Calu3 (cell line): ENCODE measurements at regions not wholly inside any gene's neighbourhood (a gene's known extent, or its start where the extent isn't known, plus 50 kb on each side); places are given as distances from the start of the nearest gene placed in this dataset.

Experiments used
- BruUV-seq: library from RNA; stranded (reverse); fragments of 400-500 nt; replicated peaks from 2 replicates; lab custom pipeline; 2021; lab: Mats Ljungman, UMichigan
- CTCF ChIA-PET: fragments of 300-600 bp; sonication (Branson Sonifier 250); formaldehyde crosslinking; loops from one replicate; lab custom pipeline; 2022; ENCODE audit warnings: antibody characterized with exemption; lab: Charles Lee
- DNase-seq: peaks from one replicate; pipeline ENCODE4 v3.0.0; 2022
- H3K27ac Mint-ChIP-seq: one replicate; pipeline ENCODE4 v1.8.0; 2022; ENCODE audit warnings: mixed read lengths; ENCODE audit not compliant: unreplicated experiment
- H3K27me3 Mint-ChIP-seq: one replicate; pipeline ENCODE4 v1.8.0; 2022; ENCODE audit warnings: mixed read lengths; ENCODE audit not compliant: unreplicated experiment
- H3K36me3 Mint-ChIP-seq: one replicate; pipeline ENCODE4 v1.8.0; 2022; ENCODE audit warnings: mild to moderate bottlenecking, moderate library complexity, mixed read lengths; ENCODE audit not compliant: insufficient read depth, unreplicated experiment
- H3K4me1 Mint-ChIP-seq: one replicate; pipeline ENCODE4 v1.8.0; 2022; ENCODE audit warnings: mild to moderate bottlenecking, low read depth, mixed read lengths; ENCODE audit not compliant: unreplicated experiment
- H3K4me3 Mint-ChIP-seq: one replicate; pipeline ENCODE4 v1.8.0; 2022; ENCODE audit warnings: mild to moderate bottlenecking, low read depth, moderate library complexity, mixed read lengths; ENCODE audit not compliant: unreplicated experiment
- H3K9me3 Mint-ChIP-seq: one replicate; pipeline ENCODE4 v1.8.0; 2022; ENCODE audit warnings: low read depth, mixed read lengths; ENCODE audit not compliant: unreplicated experiment
- CTCF ChIP-seq: fragments of 200-600 bp; IDR thresholded peaks from one replicate; pipeline ENCODE4 v1.8.0; 2022; ENCODE audit warnings: antibody characterized with exemption; ENCODE audit not compliant: unreplicated experiment
- intact Hi-C: fragments of 100-400 bp; cut with micrococcal nuclease; formaldehyde crosslinking; loops from one replicate; pipeline ENCODE4 v1.10.0; 2022; ENCODE audit not compliant: unreplicated experiment

- intact Hi-C loops, result loop anchor here (5.0 kb wide), 1 partner anchor 103 kb away; the partner anchor contains the start of gene SKAP2
- no TSS peak for BruUV-seq
- Mint-ChIP-seq H3K36me3 (no peaks in the 10 kb centered on the region), H3K27ac (no peak overlapping the region), H3K4me3 (no peak overlapping the region), H3K27me3 (no peaks in the 10 kb centered on the region), H3K4me1 (no peaks in the 10 kb centered on the region), H3K9me3 (no peaks in the 10 kb centered on the region)
- DNase-seq, result peak; percentile 16
- no peak for TF ChIP-seq CTCF
- CTCF ChIA-PET, result interaction anchor here (0.5 kb wide), 1 partner anchor 84 kb away, joined by 3 read pairs; no protein-coding TSS in a partner anchor
These were observed 101.3 kb upstream of the SKAP2 start for GRCh38 chr7:26965724-26966123.

- H3K9me3 Mint-ChIP-seq, result no peaks in the 10 kb centered on the region
- H3K4me1 Mint-ChIP-seq, result peaks cover under 1% of the 10 kb centered on the region
- no peak for DNase-seq
- BruUV-seq, result no TSS peak
- H3K27ac Mint-ChIP-seq, result no peak overlapping the region
- no peaks in the 10 kb centered on the region for H3K27me3 Mint-ChIP-seq
- intact Hi-C loops, result no loop called here
- no peak overlapping the region for H3K4me3 Mint-ChIP-seq
- CTCF ChIA-PET, result no interaction called here
- TF ChIP-seq CTCF, result no peak
- no peaks in the 10 kb centered on the region for H3K36me3 Mint-ChIP-seq
These were observed 99.9 kb upstream of the SKAP2 start for GRCh38 chr7:26964156-26964808.

- Mint-ChIP-seq H3K36me3 (no peaks in the 10 kb centered on the region), H3K27me3 (no peaks in the 10 kb centered on the region), H3K9me3 (no peaks in the 10 kb centered on the region), H3K4me3 (no peak overlapping the region), H3K4me1 (peaks cover 15% of the 10 kb centered on the region), H3K27ac (no peak overlapping the region)
- no peak for DNase-seq
- BruUV-seq, result no TSS peak
- CTCF ChIA-PET, result no interaction called here
- no peak for TF ChIP-seq CTCF
- intact Hi-C loops, result no loop called here
These were observed 94.9 kb upstream of the SKAP2 start for GRCh38 chr7:26959290-26959689.

GRCh38 chr7:26958834-26959233, 94.4 kb upstream of the SKAP2 start:
- TF ChIP-seq CTCF, result no peak
- peaks cover 15% of the 10 kb centered on the region for H3K4me1 Mint-ChIP-seq
- no peak overlapping the region for H3K4me3 Mint-ChIP-seq
- H3K9me3 Mint-ChIP-seq, result no peaks in the 10 kb centered on the region
- no peaks in the 10 kb centered on the region for H3K36me3 Mint-ChIP-seq
- CTCF ChIA-PET, result no interaction called here
- H3K27me3 Mint-ChIP-seq, result no peaks in the 10 kb centered on the region
- intact Hi-C loops, result no loop called here
- no peak overlapping the region for H3K27ac Mint-ChIP-seq
- no peak for DNase-seq
- BruUV-seq, result no TSS peak
